ENCODE measurements at regions not wholly inside any gene's neighbourhood (a gene's known extent, or its start where the extent isn't known, plus 50 kb on each side); places are given as distances from the start of the nearest gene placed in this dataset.

DNA sequence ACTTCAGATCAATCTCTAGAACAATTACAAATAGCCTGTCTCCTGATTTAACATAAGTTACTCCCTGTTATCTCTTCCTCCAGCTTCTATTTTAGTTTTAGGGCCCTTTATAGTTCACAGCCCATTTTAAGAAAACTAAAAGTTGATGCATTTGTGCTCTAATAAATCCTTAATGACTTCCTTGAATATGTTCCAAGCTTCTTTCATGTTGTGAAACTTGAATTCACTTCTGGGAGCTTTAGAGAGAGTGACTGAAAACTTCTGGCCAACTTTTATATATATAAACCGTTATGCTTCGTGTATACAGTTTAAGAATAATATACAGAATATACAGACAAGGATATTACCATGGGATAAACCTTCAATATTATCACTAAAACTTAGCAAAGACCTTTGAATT, 366.8 kb downstream of the TBC1D4 start:
- no peak for TF ChIP-seq POLR2A (IDR thresholded peaks at IDR 0.05; ENCODE audit: low read depth, low read length)
- TF ChIP-seq POLR2AphosphoS5 (IDR thresholded peaks at IDR 0.05; ENCODE audit: low read depth, low read length), result no peak
- no peak for TF ChIP-seq TAF1 (IDR thresholded peaks at IDR 0.05; ENCODE audit: borderline replicate concordance, low read depth, low read length)
- FAIRE-seq (no peak), DNase-seq (ENCODE audit: insufficient read length) (no peak)

GRCh38 chr13:75103976-75104375, 378.0 kb downstream of the TBC1D4 start:
- TF ChIP-seq TAF1 (IDR thresholded peaks at IDR 0.05; ENCODE audit: borderline replicate concordance, low read depth, low read length), result no peak
- no peak for TF ChIP-seq POLR2AphosphoS5 (IDR thresholded peaks at IDR 0.05; ENCODE audit: low read depth, low read length)
- TF ChIP-seq POLR2A (IDR thresholded peaks at IDR 0.05; ENCODE audit: low read depth, low read length), result no peak

DNA sequence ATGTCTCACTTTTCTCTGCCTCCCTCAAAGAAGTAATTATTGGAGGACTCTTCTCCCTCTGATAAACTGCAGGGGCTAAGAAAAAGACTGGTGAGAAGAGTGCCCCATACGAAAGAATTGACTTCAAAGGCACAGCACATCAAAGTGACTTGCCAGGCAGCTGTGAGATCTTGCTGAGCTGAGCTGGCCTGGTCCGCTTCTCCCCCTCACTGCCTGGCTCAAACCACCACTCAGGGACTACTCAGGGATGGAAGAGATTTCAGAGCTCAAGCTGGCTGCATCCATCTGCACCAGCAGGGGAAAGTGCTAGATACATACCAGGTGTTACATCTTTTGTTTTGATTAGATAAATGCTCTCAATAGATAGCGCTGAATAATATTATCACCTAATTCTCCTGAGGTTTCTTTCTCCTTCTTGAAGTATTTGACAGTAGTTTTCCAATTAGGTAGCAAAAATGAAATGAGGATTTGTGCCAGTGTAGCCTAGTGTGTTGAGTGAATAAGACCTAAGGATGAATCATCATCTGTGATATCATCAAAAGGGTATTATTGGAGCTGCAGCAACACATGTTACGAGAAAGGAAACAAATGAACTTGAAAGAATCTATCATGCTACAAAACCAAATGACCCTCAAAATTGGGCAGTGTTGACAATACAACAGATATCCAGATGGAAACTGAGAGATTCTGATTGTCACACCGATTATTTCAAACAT, 379.8 kb downstream of the TBC1D4 start:
- no peak for TF ChIP-seq POLR2AphosphoS5 (IDR thresholded peaks at IDR 0.05; ENCODE audit: low read depth, low read length)
- no peak for TF ChIP-seq TAF1 (IDR thresholded peaks at IDR 0.05; ENCODE audit: borderline replicate concordance, low read depth, low read length)
- no peak for TF ChIP-seq POLR2A (IDR thresholded peaks at IDR 0.05; ENCODE audit: low read depth, low read length)
- FAIRE-seq, result no peak
- DNase-seq (ENCODE audit: insufficient read length), result no peak

More at GRCh38 chr13:75103976-75104375, 378.0 kb downstream of the TBC1D4 start:
- no peak for FAIRE-seq
- no peak for DNase-seq (ENCODE audit: insufficient read length)

GRCh38 chr13:75101348-75101747, 380.6 kb downstream of the TBC1D4 start:
- TF ChIP-seq POLR2A (IDR thresholded peaks at IDR 0.05; ENCODE audit: low read depth, low read length) (no peak), POLR2AphosphoS5 (IDR thresholded peaks at IDR 0.05; ENCODE audit: low read depth, low read length) (no peak), TAF1 (IDR thresholded peaks at IDR 0.05; ENCODE audit: borderline replicate concordance, low read depth, low read length) (no peak)
- DNase-seq (ENCODE audit: insufficient read length) (no peak), FAIRE-seq (no peak)

GRCh38 chr13:75092143-75092542, 389.8 kb downstream of the TBC1D4 start:
- TF ChIP-seq POLR2AphosphoS5 (IDR thresholded peaks at IDR 0.05; ENCODE audit: low read depth, low read length) (no peak), POLR2A (IDR thresholded peaks at IDR 0.05; ENCODE audit: low read depth, low read length) (no peak), TAF1 (IDR thresholded peaks at IDR 0.05; ENCODE audit: borderline replicate concordance, low read depth, low read length) (no peak)
- DNase-seq (ENCODE audit: insufficient read length) (no peak), FAIRE-seq (no peak)

DNA sequence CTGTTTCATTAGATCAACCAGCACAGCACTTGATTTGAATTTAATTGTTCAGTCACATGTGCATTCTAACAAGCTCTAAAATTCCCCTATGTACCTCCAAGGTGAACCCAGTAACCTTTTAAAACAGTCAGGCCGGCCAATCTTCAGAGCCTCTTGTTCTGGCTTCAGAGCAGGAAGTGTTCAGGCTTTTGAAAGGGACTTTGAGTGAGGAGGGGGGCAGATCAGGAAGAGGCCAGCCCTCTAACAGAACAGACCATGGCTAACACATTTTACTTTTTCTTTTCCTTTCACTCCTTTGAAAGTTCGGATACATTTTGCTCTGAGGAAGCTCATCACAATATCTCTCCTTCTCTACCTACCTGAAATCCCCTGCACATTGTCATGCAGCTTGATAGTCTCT, 390.3 kb downstream of the TBC1D4 start:
- DNase-seq (ENCODE audit: insufficient read length) (no peak), FAIRE-seq (no peak)
- TF ChIP-seq POLR2AphosphoS5 (IDR thresholded peaks at IDR 0.05; ENCODE audit: low read depth, low read length) (no peak), POLR2A (IDR thresholded peaks at IDR 0.05; ENCODE audit: low read depth, low read length) (no peak), TAF1 (IDR thresholded peaks at IDR 0.05; ENCODE audit: borderline replicate concordance, low read depth, low read length) (no peak)

DNA sequence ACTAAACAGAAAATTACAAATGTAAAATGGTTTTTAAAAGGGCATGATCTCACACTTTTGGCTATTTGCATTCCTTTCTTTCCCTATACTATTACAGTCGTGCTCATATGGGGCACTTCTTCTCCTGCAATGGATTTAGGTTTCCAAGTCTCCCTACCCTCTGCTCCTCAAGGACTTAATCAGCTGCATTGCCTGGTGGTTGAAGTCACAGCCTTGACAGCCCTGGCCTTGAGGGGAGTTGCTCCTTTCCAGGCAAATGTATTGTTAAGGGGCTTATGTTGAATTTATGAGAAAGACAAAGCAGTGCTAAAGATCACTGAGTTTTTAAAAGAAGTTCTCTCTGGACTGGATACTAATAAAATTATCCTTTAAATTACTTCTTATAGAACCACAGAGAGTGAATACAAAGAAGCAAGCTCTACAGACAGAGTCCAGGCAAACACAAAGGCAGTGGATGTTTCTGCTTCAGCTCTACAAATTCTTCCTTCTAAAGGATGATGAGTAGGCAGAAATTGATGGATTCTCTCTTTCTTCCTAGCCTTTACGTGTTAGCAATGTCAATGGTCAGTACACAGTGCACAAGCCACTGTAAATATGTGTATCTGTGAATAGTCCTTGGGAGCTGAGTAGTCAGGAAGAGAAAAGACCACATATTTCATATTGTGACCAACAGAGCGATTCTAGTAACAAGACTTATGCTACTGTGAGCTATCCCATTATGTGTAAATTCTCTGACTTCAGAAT, 390.9 kb downstream of the TBC1D4 start:
- DNase-seq (ENCODE audit: insufficient read length), result no peak
- no peak for TF ChIP-seq TAF1 (IDR thresholded peaks at IDR 0.05; ENCODE audit: borderline replicate concordance, low read depth, low read length)
- no peak for TF ChIP-seq POLR2A (IDR thresholded peaks at IDR 0.05; ENCODE audit: low read depth, low read length)
- no peak for TF ChIP-seq POLR2AphosphoS5 (IDR thresholded peaks at IDR 0.05; ENCODE audit: low read depth, low read length)
- no peak for FAIRE-seq

DNA sequence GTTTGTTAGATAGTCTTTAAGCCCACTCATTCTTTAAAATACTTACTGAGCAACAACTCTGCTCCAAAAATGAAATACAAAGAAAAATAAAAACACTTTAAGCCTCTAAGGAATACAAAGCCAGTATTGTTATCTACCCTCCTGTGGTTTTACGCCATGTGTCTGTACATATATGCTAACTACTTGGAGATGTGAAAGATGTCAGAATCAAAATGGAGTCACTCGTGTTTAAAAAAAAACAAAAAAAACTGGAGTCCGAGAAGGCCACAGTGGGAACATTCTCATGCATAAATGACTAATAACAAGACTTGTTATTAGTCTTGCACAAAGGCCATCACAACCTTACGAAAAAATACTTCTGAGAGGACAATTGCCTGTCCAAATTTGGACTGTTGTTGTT, 393.1 kb downstream of the TBC1D4 start:
- TF ChIP-seq TAF1 (IDR thresholded peaks at IDR 0.05; ENCODE audit: borderline replicate concordance, low read depth, low read length), result no peak
- no peak for TF ChIP-seq POLR2A (IDR thresholded peaks at IDR 0.05; ENCODE audit: low read depth, low read length)
- TF ChIP-seq POLR2AphosphoS5 (IDR thresholded peaks at IDR 0.05; ENCODE audit: low read depth, low read length), result no peak
- DNase-seq (ENCODE audit: insufficient read length), result no peak
- no peak for FAIRE-seq

- TF ChIP-seq POLR2A (IDR thresholded peaks at IDR 0.05; ENCODE audit: low read depth, low read length) (no peak), POLR2AphosphoS5 (IDR thresholded peaks at IDR 0.05; ENCODE audit: low read depth, low read length) (no peak), TAF1 (IDR thresholded peaks at IDR 0.05; ENCODE audit: borderline replicate concordance, low read depth, low read length) (no peak)
- DNase-seq (ENCODE audit: insufficient read length) (no peak), FAIRE-seq (no peak)
Measured at GRCh38 chr13:75079226-75079625, 402.7 kb downstream of the TBC1D4 start.

DNA sequence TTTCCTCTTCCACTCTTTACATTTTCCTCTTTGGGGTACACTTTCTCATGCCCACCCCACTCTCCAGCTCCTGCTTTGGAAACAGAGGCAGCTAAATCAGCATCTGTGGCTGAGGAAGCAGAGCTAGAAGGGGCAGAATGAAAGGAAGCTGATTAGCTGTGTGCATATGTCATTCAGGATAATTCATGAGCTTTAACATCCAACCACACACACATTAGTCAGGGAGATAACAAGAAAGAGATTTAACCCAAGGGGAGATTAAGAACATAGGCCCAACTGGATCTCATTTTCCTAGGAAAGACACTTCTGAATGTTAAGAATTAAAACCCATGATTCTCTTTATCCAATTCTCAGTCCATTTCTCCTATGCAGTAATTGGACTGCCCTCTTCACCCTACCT, 405.5 kb downstream of the TBC1D4 start:
- FAIRE-seq (no peak), DNase-seq (ENCODE audit: insufficient read length) (no peak)
- no peak for TF ChIP-seq TAF1 (IDR thresholded peaks at IDR 0.05; ENCODE audit: borderline replicate concordance, low read depth, low read length)
- no peak for TF ChIP-seq POLR2A (IDR thresholded peaks at IDR 0.05; ENCODE audit: low read depth, low read length)
- no peak for TF ChIP-seq POLR2AphosphoS5 (IDR thresholded peaks at IDR 0.05; ENCODE audit: low read depth, low read length)

DNA sequence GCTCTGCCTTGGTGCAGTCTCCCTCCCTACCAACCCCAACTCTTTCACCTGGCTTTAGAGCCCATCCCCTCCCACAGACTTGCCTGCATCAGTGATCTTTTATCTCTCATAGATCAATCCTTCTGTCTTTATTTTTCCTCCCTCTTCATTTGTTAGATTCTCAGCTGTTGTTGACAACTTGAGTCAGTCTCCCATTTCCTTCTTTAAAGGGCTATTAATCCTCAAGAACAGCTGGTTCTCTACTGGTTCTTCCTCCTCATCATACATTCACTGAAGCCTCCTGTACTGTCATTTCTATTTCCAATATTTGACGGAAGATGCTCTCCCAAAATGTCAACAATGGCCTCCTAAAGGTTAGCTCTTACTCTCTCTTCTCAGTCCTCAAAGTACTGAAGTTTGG, 408.2 kb downstream of the TBC1D4 start:
- FAIRE-seq (no peak), DNase-seq (ENCODE audit: insufficient read length) (no peak)
- TF ChIP-seq TAF1 (IDR thresholded peaks at IDR 0.05; ENCODE audit: borderline replicate concordance, low read depth, low read length), result no peak
- TF ChIP-seq POLR2A (IDR thresholded peaks at IDR 0.05; ENCODE audit: low read depth, low read length), result no peak
- no peak for TF ChIP-seq POLR2AphosphoS5 (IDR thresholded peaks at IDR 0.05; ENCODE audit: low read depth, low read length)

- TF ChIP-seq POLR2AphosphoS5 (IDR thresholded peaks at IDR 0.05; ENCODE audit: low read depth, low read length), result no peak
- TF ChIP-seq TAF1 (IDR thresholded peaks at IDR 0.05; ENCODE audit: borderline replicate concordance, low read depth, low read length), result no peak
- no peak for TF ChIP-seq POLR2A (IDR thresholded peaks at IDR 0.05; ENCODE audit: low read depth, low read length)
- DNase-seq (ENCODE audit: insufficient read length) (no peak), FAIRE-seq (no peak)
Measured at GRCh38 chr13:75072891-75073290, 409.1 kb downstream of the TBC1D4 start.

Measured in GM12892 (cell line).